ENCODE measurements at regions not wholly inside any gene's neighbourhood (a gene's known extent, or its start where the extent isn't known, plus 50 kb on each side); places are given as distances from the start of the nearest gene placed in this dataset.

GRCh38 chr12:25017336-25017735, 68.4 kb upstream of the BCAT1 start:
- ChIA-PET POLR2A (ENCODE audit: low non-redundant PET) (no interaction called here), CTCF (interaction anchor here (0.6 kb wide), 1 partner anchor 50 kb away, joined by 3 read pairs; no protein-coding TSS in a partner anchor)
- DNase-seq (ENCODE audit: low spot score) = no peak
- TF ChIP-seq CTCF (conservative IDR thresholded peaks at IDR 0.05; ENCODE audit: low read depth) = no peak
- H3K27ac ChIP-seq = no peak overlapping the region

GRCh38 chr12:25014961-25015360, 66.1 kb upstream of the BCAT1 start:
- no peak for DNase-seq (ENCODE audit: low spot score)
- H3K27ac ChIP-seq = no peak overlapping the region
- ChIA-PET CTCF (no interaction called here), POLR2A (ENCODE audit: low non-redundant PET) (no interaction called here)
- TF ChIP-seq CTCF (conservative IDR thresholded peaks at IDR 0.05; ENCODE audit: low read depth) = no peak

- ChIA-PET POLR2A (ENCODE audit: low non-redundant PET) (no interaction called here), CTCF (interaction anchor here (1.2 kb wide), 1 partner anchor 40 kb away, joined by 4 read pairs; no protein-coding TSS in a partner anchor)
- TF ChIP-seq CTCF (conservative IDR thresholded peaks at IDR 0.05; ENCODE audit: low read depth) = no peak
- no peak overlapping the region for H3K27ac ChIP-seq
- DNase-seq (ENCODE audit: low spot score) = no peak
These were observed 64.2 kb upstream of the BCAT1 start for GRCh38 chr12:25013061-25013460.

- TF ChIP-seq CTCF (conservative IDR thresholded peaks at IDR 0.05; ENCODE audit: low read depth) = no peak
- H3K27ac ChIP-seq = no peak overlapping the region
- CTCF ChIA-PET = interaction anchor here (0.6 kb wide), 1 partner anchor 18 kb away, joined by 3 read pairs; no protein-coding TSS in a partner anchor
- POLR2A ChIA-PET (ENCODE audit: low non-redundant PET) = no interaction called here
- no peak for DNase-seq (ENCODE audit: low spot score)
These were observed 60.7 kb upstream of the BCAT1 start for GRCh38 chr12:25009496-25010092.

GRCh38 chr12:25005376-25005775, 56.5 kb upstream of the BCAT1 start:
- TF ChIP-seq CTCF (conservative IDR thresholded peaks at IDR 0.05; ENCODE audit: low read depth) = no peak
- POLR2A ChIA-PET (ENCODE audit: low non-redundant PET) = no interaction called here
- no peak overlapping the region for H3K27ac ChIP-seq
- no peak for DNase-seq (ENCODE audit: low spot score)
- CTCF ChIA-PET = no interaction called here

- DNase-seq (ENCODE audit: low spot score) = no peak
- TF ChIP-seq CTCF (conservative IDR thresholded peaks at IDR 0.05; ENCODE audit: low read depth) = no peak
- ChIA-PET CTCF (no interaction called here), POLR2A (ENCODE audit: low non-redundant PET) (no interaction called here)
- no peak overlapping the region for H3K27ac ChIP-seq
These were observed 55.5 kb upstream of the BCAT1 start for GRCh38 chr12:25004447-25004846.

All from RWPE1 (cell line).